ENCODE measurements at regions not wholly inside any gene's neighbourhood (a gene's known extent, or its start where the extent isn't known, plus 50 kb on each side); places are given as distances from the start of the nearest gene placed in this dataset.
"Not testable (repeated sequence)": the region's sequence is repeated elsewhere in the genome, so short reads cannot be mapped to it uniquely, and the experiment has no call there.

DNA sequence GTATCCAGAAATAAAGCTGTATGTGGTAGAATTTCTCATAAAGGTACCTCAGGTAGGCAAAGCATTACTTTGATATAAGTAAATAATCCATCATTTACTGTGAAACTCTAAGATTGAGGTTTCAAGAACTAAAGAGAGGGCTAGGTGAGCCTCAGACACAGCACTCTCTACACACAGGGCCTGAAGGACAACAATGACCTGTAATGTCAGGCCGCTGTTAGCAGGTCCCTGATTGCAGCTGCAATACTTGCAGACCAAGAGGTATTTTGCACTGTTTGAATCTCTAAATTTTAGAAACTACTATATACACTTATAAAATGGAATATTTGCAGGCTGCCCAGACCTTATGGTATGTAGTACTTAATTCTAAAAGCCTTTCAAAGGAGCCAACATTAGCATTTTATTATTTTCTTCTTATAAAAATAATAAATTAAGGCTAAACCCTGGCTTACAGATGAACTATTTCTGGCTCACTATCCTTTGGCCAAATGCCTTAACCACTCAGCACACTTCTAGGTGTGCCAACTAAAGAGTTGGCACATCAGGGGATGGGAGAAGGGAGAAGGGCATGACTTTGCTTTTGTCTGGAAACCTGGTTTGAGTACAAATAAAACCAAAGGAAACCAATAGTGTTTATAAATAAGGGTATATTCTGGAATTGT is 66.7 kb upstream of the SLC39A10 start:
- peaks cover 0 to under 1% (median 0%) of the 10 kb centered on the region in 7 donors for H3K9me3 Mint-ChIP-seq
- H3K4me3 Mint-ChIP-seq = no peak overlapping the region
- ATAC-seq (ENCODE audit: low read depth in 2 of 2) = no peak
- peak overlapping the region in 2 of 6 donors; percentile 55 to 74 for H3K27ac Mint-ChIP-seq
- H3K27me3 Mint-ChIP-seq = no peaks in the 10 kb centered on the region
- H3K36me3 Mint-ChIP-seq = peaks cover 0 to 2% of the 10 kb centered on the region in 2 donors
- no peak for DNase-seq
- H3K4me1 Mint-ChIP-seq = peaks cover 8 to 17% (median 11%) of the 10 kb centered on the region in 3 donors

- ATAC-seq (ENCODE audit: low read depth in 2 of 2) = no peak
- Mint-ChIP-seq H3K4me1 (peaks cover 0 to 14% (median 4%) of the 10 kb centered on the region in 3 donors), H3K27ac (no peak overlapping the region), H3K9me3 (no peaks in the 10 kb centered on the region), H3K27me3 (no peaks in the 10 kb centered on the region), H3K36me3 (no peaks in the 10 kb centered on the region), H3K4me3 (no peak overlapping the region)
- no peak for DNase-seq
Measured at GRCh38 chr2:195587966-195588365, 69.1 kb upstream of the SLC39A10 start.

GRCh38 chr2:195586062-195586714 is 70.8 kb upstream of the SLC39A10 start:
- Mint-ChIP-seq H3K27ac (peak overlapping the region in 2 of 6 donors; percentile 59 to 81), H3K27me3 (no peaks in the 10 kb centered on the region), H3K9me3 (no peaks in the 10 kb centered on the region), H3K36me3 (peaks cover 0 to 4% of the 10 kb centered on the region in 2 donors), H3K4me3 (no peak overlapping the region), H3K4me1 (peaks cover 3 to 14% (median 9%) of the 10 kb centered on the region in 3 donors)
- no peak for ATAC-seq (ENCODE audit: low read depth in 2 of 2)
- DNase-seq = no peak

GRCh38 chr2:195582188-195582587 is 74.8 kb upstream of the SLC39A10 start:
- Mint-ChIP-seq H3K36me3 (peaks cover 7 to 8% of the 10 kb centered on the region in 2 donors), H3K4me3 (no peak overlapping the region), H3K4me1 (peaks cover 24 to 36% (median 35%) of the 10 kb centered on the region in 3 donors), H3K27me3 (no peaks in the 10 kb centered on the region), H3K27ac (peak overlapping the region in 4 of 6 donors; percentile 8 to 61 (median 28)), H3K9me3 (peaks cover 0 to 2% (median 0%) of the 10 kb centered on the region in 7 donors)
- DNase-seq = no peak
- no peak for ATAC-seq (ENCODE audit: low read depth in 2 of 2)

- Mint-ChIP-seq H3K9me3 (peaks cover 0 to 2% (median 0%) of the 10 kb centered on the region in 7 donors), H3K4me3 (peak overlapping the region; percentile 37 to 85 (median 65)), H3K27me3 (no peaks in the 10 kb centered on the region), H3K27ac (peak overlapping the region; percentile 71 to 98 (median 88)), H3K36me3 (peaks cover 7 to 8% of the 10 kb centered on the region in 2 donors), H3K4me1 (peaks cover 35 to 53% (median 42%) of the 10 kb centered on the region in 3 donors)
- peak; percentile 77 to 80 for ATAC-seq (ENCODE audit: low read depth in 2 of 2)
- peak; percentile 55 for DNase-seq
Measured at GRCh38 chr2:195579776-195580555, 77.1 kb upstream of the SLC39A10 start.

DNA sequence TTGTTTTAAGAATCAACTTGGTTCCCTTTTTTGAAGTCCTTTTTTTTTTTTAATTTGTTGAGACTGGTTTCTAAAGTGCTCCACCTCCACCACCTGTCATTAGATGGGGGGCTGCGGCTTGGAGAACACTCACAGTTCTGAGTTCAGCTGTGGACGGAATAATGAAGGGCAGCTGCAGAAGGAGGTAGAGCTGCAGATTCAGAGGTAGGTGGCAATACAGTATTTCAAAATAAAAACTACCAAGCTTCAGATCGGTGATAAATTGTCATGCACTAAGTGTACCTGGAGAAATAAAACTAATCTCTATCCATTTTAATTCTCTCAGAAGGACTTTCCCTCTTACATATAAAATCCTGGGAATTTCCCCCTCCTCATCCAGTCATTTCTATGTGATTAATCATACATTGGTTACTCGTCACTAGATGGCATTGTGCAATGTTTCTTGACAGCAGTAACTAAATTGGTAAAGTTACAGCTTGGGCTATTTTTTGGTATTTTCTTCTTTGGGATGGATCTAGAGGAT is 81.1 kb upstream of the SLC39A10 start:
- peak overlapping the region; percentile 2 to 93 (median 68) for H3K27ac Mint-ChIP-seq
- H3K4me3 Mint-ChIP-seq = peak overlapping the region; percentile 66 to 91 (median 78)
- peaks cover 0 to 3% (median 2%) of the 10 kb centered on the region in 7 donors for H3K9me3 Mint-ChIP-seq
- peaks cover 42 to 57% (median 47%) of the 10 kb centered on the region in 3 donors for H3K4me1 Mint-ChIP-seq
- ATAC-seq (ENCODE audit: low read depth in 2 of 2) = peak; percentile 92 to 95
- peaks cover 4 to 7% of the 10 kb centered on the region in 2 donors for H3K36me3 Mint-ChIP-seq
- peak; percentile 80 for DNase-seq
- H3K27me3 Mint-ChIP-seq = no peaks in the 10 kb centered on the region

DNA sequence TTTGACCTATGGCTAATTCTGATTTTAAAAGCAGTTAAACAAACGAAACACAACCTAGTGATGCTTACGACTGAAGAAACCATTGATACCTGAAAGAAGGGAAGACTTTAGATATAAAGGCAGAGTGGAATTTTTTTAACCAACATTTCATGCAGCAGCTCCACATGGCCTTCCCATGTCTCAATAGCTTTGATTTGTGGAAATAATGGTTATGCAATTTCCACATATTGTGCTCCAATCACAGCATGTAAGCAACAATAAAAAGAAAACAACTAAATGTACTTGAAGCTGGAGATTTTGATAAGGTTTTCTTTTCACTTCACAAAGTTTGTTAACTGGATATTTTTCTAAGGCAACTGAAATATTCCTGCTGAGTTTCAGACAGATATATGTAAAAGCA is 82.0 kb upstream of the SLC39A10 start:
- H3K9me3 Mint-ChIP-seq = peaks cover 0 to 3% (median 0%) of the 10 kb centered on the region in 7 donors
- no peaks in the 10 kb centered on the region for H3K36me3 Mint-ChIP-seq
- H3K4me3 Mint-ChIP-seq = no peak overlapping the region
- peak overlapping the region in 2 of 6 donors; percentile 4 to 35 for H3K27ac Mint-ChIP-seq
- no peak for DNase-seq
- no peak for ATAC-seq (ENCODE audit: low read depth in 2 of 2)
- H3K4me1 Mint-ChIP-seq = peaks cover 41 to 59% (median 49%) of the 10 kb centered on the region in 3 donors
- H3K27me3 Mint-ChIP-seq = no peaks in the 10 kb centered on the region

GRCh38 chr2:195574312-195574711 is 82.7 kb upstream of the SLC39A10 start:
- ATAC-seq (ENCODE audit: low read depth in 2 of 2) = no peak
- Mint-ChIP-seq H3K4me3 (peak overlapping the region in 1 of 8 donors; percentile 23), H3K4me1 (peaks cover 42 to 59% (median 49%) of the 10 kb centered on the region in 3 donors), H3K27me3 (no peaks in the 10 kb centered on the region), H3K9me3 (peaks cover 0 to 3% (median 0%) of the 10 kb centered on the region in 7 donors), H3K36me3 (no peaks in the 10 kb centered on the region), H3K27ac (peak overlapping the region in 2 of 6 donors; percentile 20 to 38)
- no peak for DNase-seq

DNA sequence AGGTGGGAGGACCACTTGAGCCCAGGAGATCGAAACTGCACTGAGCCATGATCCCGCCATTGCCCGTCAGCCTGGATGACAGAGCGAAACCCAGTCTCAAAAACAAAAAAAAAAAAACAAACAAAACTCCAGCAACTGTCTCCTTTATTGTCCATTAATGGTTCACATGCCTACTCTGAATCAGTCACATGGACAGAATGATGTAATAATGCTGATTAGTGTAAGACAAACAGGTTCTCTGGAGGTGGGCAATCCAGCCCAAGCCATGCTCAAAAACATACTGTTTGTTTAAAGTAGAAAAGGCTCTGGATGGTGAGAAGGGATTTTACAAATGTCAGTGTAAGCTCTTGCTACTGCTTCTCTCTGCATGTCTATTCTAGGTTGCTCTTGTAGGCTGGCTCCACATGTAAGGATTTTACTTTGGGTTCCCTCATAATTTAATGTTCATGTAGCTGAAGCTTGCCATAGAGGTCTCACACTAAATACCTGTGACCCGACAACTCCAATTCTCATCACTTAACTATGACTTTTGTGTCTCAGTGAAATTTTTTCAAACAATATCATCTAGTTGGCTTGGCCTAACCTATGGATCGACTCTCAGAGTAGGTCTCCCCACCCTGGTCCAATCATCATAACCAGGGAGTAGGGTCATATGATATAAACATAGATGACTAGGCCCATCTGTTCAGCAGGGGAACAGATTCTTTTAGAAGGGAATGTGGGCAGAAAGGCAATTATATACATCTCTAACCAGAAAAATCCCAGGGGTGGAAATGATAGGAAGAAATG is 83.9 kb upstream of the SLC39A10 start:
- Mint-ChIP-seq H3K36me3 (no peaks in the 10 kb centered on the region), H3K4me1 (peaks cover 40 to 58% (median 44%) of the 10 kb centered on the region in 3 donors), H3K9me3 (peaks cover 0 to 3% (median 0%) of the 10 kb centered on the region in 7 donors), H3K27me3 (no peaks in the 10 kb centered on the region), H3K4me3 (no peak overlapping the region), H3K27ac (peak overlapping the region in 4 of 6 donors; percentile 17 to 85 (median 61))
- no peak for DNase-seq
- ATAC-seq (ENCODE audit: low read depth in 2 of 2) = no peak

GRCh38 chr2:195570329-195570728 is 86.7 kb upstream of the SLC39A10 start:
- H3K9me3 Mint-ChIP-seq = peaks cover 0 to 3% (median 0%) of the 10 kb centered on the region in 7 donors
- peaks cover 21 to 42% (median 22%) of the 10 kb centered on the region in 3 donors for H3K4me1 Mint-ChIP-seq
- no peaks in the 10 kb centered on the region for H3K27me3 Mint-ChIP-seq
- ATAC-seq (ENCODE audit: low read depth in 2 of 2) = no peak
- no peak for DNase-seq
- H3K27ac Mint-ChIP-seq = peak overlapping the region in 3 of 6 donors; percentile 5 to 44 (median 35)
- H3K36me3 Mint-ChIP-seq = no peaks in the 10 kb centered on the region
- H3K4me3 Mint-ChIP-seq = peak overlapping the region in 1 of 8 donors; percentile 3

- Mint-ChIP-seq H3K4me1 (peaks cover 21 to 43% (median 22%) of the 10 kb centered on the region in 3 donors), H3K27ac (peak overlapping the region in 4 of 6 donors; percentile 18 to 81 (median 52)), H3K27me3 (no peaks in the 10 kb centered on the region), H3K9me3 (peaks cover 0 to 3% (median 0%) of the 10 kb centered on the region in 7 donors), H3K36me3 (no peaks in the 10 kb centered on the region), H3K4me3 (no peak overlapping the region)
- no peak for ATAC-seq (ENCODE audit: low read depth in 2 of 2)
- no peak for DNase-seq
Measured at GRCh38 chr2:195569255-195569654, 87.8 kb upstream of the SLC39A10 start.

- H3K27me3 Mint-ChIP-seq; H3K4me3 Mint-ChIP-seq; H3K9me3 Mint-ChIP-seq; H3K36me3 Mint-ChIP-seq; ATAC-seq (ENCODE audit: low read depth in 2 of 2); DNase-seq: not testable (repeated sequence)
- H3K4me1 Mint-ChIP-seq = peaks cover 30 to 54% (median 30%) of the 10 kb centered on the region in 3 donors
- peak overlapping the region in 2 of 6 donors; percentile 12 to 39 for H3K27ac Mint-ChIP-seq
Measured at GRCh38 chr2:195564625-195565135, 92.3 kb upstream of the SLC39A10 start.
